OCI-M2 (cell line): ENCODE measurements at regions not wholly inside any gene's neighbourhood (a gene's known extent, or its start where the extent isn't known, plus 50 kb on each side); places are given as distances from the start of the nearest gene placed in this dataset.
"Not testable (repeated sequence)": the region's sequence is repeated elsewhere in the genome, so short reads cannot be mapped to it uniquely, and the experiment has no call there.

Experiments
- DNase-seq: peaks from one replicate; lab custom pipeline; 2025; ENCODE audit not compliant: unreplicated experiment; lab: John Stamatoyannopoulos, UW

DNA sequence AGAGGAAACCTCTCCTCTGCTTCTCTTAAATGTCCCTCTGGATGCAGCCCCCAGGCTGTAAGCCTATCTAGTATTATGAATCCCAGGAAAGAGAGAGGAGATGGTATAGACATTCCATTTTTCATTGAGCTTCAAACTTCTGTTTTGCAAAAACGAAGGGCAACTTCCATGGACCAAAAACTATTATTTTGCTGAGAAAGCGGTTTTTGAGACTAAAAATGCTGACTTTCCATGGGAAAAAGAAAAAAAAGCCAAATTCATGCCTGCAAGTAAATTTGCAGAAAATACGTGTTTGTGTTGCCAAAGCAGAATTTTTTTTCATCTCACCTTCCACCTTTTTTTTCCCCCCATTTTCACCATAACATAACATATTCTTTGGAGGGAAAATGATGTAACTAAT, 272.5 kb upstream of the CELF4 start:
- no peak for DNase-seq

DNA sequence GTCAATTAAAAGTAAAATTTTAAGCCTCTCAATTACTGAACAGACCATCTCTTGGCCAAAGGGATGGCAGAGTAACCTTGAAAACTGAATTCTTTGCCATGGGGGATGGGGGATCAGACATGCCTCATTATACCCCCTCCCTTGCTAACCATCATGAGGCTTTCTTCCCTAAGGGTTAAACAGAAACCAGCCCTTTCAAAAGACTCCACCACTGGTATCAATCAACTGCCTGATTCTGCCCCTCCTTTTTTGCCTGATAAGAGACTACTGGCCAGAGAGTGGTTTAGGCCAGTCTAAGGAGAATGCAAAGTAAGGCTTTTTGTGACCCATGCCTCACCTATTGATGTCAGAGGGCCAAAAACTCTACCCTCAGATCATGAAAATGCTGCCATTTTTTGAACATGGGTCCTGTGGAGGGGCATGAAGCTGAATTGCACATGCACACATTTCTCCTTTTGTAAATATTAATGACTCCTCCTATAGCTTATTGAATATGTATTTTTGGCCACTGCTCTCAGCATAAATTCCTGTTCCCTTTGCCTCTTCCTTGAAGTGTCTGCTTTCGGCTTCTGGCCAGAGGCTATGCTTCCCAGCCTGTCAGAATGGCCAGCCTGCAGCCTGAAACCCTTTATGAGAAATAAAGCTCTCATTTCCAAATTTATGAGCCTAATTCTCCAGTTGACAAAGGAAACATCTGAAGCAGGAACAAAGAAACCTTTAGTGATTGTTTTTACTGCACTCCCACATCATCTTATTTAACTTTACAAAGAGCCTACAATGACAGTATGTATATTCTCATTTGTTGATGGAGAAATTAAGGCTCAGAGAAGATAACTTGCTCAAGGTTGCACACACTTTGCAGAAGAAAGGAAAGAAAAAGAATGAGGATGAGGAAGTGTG, 270.7 kb upstream of the CELF4 start:
- DNase-seq: no peak

DNA sequence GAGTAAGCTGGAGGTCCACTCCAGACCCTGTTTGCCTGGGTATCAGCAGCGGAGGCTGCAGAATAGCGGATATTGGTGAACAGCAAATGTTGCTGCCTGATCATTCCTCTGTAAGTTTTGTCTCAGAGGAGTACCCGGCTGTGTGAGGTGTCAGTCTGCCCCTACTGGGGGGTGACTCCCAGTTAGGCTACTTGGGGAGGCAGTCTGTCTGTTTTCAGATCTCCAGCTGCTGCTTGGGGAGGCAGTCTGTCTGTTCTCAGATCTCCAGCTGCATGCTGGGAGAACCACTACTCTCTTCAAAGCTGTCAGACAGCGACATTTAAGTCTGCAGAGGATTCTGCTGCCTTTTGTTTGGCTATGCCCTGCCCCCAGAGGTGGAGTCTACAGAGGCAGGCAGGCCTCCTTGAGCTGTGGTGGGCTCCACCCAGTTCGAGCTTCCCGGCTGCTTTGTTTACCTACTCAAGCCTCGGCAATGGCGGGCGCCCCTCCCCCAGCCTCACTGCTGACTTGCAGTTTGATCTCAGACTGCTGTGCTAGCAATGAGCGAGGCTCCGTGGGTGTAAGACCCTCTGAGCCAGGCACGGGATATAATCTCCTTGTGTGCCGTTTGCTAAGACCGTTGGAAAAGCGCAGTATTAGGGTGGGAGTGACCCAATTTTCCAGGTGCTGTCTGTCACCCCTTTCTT, 266.6 kb upstream of the CELF4 start:
- not testable (repeated sequence) for DNase-seq

DNA sequence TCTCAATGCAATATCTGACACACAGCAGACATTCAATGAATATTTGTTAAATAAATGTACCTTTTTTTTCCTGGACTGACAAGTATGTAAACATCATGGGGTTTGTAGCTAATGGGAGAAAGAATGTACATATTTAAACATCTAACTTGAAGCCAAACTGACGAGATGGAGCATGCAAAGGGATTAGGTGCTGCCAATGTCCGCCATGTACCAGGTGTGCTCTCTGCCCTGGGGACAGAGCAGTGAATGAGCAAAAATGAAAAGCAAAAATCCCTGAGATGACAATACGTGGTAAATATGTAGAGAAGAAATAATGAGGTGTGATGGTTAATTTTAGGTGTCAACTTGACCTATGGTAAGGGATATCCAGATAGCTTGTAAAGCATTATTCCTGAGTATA, 247.4 kb upstream of the CELF4 start:
- DNase-seq: no peak

DNA sequence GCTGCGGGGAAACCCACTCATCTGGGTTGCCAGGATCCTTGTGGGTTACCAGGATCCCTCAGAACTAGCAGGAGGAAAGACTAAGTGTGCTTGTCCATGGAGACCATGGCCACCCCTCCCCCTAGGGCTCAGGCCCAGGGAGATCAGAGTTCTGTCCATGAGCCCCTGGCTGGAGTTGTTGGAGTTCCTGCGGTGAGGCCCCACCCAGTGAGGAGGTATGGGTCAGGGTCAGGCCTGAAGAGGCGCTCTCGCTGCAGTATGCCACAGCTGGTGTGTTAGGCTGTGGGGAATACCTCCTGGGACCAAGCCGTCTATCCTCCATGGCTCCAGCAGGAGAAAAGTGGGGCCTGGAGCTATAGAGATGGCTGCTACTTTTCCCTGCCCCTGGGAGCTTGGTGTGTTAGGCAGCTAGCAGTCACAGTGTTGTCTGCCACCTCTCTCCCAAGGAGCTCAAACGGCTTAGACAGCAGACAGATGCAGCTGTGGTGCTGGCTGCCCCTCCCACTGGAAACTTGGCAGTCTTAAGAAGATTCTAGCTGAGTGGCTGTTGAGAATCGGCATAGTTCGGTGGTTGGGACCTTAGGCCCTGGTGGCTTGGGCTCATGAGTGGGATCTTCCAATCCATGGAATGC, 240.3 kb upstream of the CELF4 start:
- no peak for DNase-seq

DNA sequence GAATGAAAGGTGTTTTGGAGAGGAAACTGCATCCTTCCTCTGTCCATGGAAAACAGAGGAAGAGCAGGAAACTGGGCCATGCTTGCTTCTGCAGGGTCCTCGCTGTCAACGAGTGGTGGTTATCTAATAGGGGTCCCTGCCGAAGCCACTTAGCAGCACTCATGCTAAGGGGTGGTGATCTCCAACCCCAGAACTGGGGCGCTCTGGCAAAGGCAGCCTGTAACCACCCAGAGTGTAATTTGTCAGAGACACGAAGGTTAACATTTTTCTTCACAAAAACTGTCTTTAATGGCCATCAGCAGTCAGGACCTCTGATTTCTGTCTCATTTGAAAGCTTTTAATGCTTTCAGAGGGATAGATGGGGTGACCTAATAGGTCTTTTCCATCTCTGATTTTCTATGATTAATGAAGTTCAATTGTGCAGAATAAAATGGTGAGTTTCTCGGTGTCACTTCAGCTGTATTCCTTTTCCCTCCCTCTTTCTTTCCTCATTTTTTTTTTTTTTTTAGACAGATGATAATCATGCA, 231.3 kb upstream of the CELF4 start:
- DNase-seq: no peak

DNA sequence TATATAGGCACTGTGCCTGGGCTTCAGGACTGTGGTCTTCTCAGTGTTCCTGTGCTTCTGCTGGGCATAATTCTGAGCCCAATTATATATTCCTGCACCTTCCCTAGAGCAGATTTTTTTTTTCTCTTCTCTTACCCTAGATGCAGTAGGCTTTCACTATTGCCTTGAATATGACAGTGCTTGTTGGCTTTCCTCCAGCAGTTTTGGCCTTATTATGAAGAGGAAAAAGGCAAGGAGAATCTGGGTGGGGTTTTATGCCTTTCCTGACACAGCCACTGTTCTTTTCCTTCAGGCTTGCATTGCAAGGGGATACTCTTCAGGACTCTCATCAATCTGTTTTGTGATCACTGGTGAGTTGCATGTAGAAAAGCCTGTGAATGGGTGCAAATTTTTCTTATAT, 221.9 kb upstream of the CELF4 start:
- no peak for DNase-seq

DNA sequence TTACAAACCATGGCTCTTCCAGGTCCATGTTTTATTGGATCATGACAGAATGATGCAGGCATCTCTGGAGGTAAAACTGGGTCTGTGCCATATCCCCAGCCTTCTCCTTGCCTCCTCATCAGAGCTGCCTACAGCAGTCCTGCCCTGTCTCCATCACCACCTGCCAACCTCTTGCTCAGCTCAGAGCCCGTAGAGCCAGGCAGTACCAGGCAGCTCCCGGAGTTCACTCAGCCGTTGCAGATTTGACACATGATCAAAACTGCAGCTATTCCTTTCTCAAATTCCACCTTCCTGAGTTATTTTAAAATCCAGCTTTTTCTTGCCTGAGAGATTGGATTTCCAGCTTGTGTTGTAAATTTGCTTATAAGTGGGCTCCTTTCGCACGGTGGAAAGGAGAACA, 218.2 kb upstream of the CELF4 start:
- no peak for DNase-seq

DNA sequence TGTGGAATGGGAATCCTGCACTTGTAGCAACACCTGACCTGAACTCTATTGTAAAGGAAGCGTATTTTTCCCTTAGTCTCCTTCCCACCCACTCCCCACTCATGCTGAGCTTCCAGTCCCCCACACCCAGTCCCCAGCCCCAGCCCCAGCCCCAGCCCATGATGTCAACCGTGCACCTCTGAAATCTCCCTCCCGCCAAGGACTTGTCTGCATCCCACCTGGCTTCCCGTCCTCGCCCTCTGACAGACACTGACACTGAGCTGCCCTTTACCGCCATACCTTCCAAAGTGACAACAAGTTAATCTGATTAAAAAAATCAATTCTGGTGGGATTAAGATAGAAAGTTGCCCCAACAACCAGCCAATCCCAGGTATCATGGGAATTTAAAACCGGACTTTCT, 213.6 kb upstream of the CELF4 start:
- no peak for DNase-seq

DNA sequence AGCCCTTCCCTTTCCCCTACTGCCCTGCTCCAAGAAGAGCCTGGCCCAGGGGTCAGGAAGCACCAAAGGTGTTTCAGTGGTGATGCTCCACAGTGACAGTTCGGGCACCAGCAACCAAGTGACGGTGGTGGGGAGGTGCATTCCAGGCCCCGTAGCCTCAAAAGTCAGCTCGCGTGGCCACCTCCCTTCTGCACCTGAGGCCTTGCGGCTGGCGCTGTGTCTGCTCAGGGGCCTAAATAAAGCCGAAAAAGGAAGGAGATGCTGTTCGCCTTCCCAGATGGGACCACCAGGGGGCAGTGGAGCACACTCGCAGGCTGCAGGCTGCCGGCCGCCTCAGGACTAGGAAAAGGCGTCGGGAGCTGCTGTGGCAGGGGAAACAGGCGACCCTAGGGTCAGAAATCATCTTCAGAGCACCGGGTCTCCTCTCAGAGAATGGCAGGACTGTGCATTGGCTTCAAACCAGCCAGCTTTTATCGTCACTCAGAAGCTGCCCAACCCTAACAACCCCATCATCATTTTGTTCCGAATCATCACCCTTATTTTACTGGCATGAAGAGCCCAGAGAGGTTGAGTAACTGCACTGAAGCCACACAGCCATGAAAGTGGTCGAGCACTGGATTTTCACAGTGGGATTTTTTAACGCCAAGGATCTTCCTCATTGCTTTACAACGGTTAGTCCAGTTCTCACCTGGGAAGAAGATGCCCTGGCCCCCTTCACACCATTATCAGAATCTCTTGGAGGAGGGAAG, 213.0 kb upstream of the CELF4 start:
- DNase-seq: no peak

DNA sequence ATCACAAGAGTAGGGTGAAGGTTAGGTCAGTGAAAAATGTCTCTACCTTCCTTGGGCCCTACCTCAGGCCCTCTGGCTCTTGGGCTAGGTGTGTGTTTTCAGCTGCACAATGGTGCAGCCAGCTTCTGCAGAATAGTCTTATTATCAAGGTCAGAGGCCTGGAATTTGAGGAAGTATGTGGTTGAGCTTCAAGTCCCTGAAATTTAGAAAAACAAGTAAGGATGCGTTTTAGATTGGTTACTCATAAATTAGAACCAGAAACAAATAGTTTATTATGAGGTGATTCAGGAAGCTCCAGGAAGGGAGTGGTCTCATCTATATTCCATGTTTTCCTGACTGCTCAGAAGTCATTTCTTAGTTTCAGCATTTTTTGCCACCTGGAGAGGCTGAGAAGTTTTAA, 204.2 kb upstream of the CELF4 start:
- no peak for DNase-seq

DNA sequence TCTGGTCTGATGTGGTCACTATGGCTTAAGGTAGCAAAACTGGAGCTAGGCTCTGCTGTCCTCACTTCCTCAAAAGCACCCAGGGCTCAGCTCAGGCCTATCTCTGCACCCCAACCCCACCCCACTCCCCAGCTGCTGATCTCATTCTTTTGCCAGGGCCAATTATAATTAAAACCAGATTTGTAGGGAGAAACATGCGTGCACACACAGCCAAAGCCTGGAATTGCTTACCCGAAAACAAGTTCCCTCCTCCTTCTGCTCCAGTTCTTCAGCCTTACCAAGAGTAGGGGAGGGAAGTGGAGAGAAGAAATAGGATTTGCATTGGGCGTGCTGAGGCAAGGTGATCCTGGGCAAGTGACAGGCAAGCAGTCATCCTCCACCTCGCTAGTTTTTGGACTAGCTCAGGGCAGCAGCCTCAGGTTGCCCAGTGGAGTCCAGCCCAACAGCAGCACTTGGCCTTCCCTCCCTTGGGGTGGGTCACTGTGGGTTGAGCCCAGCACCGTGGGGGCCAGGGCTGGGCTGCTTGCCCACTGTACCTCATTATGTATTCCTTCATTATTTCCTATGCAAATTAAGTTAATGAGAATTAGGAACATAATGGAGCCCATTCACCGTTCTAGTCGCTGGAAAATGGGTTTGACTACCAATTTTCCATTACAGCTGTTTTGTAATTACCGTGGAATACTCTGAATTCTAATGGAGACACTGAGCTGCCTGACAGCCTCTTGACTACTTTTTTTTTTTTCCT, 199.1 kb upstream of the CELF4 start:
- no peak for DNase-seq

DNA sequence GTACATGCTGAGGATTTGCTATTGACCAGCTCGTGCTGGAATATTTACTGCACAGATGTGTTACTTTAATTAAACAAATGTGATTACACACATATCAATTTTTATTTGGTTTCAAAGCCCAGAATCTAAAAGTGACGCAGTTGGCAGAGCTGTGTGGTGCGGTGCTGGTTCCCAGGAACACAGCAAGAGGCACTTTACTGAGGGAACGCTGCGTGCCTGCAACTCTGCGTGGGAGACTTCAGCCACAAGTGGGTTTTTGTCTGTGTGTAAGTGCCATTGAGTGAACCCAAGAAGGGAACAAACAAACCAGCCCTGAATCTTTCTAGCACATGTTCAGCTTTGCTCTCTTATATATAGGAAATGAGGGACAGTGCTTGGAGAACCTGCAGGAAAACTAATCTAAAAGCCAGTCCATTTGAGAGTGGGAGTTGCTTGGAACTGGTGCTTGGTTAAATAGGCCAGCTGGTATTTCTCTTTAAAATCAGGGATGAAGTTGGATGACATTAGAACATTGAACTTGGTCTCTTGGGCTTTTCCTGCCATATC, 196.6 kb upstream of the CELF4 start:
- DNase-seq: no peak

DNA sequence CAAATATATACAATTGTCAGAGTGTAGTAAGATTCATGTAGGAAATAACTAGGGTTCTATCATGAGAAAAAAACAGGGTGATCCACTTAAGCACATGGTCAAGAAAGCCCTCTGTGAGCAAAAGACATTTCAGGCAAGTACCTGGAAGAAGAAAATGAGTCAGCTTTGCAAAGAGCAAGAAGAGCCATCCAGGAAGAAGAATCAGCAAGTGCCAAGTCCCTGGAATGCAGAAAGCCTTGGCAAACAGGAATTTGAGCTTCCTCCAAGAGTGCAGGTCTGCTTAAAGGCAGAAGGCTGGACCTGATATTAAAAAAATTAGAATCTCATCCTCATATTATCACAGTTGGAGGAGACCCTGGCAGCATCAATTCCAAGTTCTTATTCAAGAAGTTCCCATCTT, 188.5 kb upstream of the CELF4 start:
- no peak for DNase-seq

DNA sequence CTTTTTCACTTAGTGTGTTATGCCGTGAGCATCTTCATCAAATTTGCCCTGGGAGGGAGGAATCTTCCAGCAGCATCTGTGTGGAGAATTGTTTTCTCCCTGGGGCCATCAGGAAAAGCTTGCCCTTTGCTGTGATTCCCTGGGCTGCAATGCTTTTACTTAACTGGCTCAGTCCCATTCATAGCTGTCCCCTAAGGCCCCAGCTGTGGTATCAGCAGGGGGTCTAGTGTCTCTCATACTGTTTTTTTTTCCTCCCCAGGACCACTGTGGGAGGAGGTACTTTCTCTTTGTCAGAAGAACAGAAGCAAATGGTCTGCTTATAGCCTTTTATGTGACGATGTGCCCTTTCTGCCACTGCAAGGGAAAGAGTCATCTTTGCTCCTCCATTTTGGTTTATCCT, 176.8 kb upstream of the CELF4 start:
- DNase-seq: no peak

DNA sequence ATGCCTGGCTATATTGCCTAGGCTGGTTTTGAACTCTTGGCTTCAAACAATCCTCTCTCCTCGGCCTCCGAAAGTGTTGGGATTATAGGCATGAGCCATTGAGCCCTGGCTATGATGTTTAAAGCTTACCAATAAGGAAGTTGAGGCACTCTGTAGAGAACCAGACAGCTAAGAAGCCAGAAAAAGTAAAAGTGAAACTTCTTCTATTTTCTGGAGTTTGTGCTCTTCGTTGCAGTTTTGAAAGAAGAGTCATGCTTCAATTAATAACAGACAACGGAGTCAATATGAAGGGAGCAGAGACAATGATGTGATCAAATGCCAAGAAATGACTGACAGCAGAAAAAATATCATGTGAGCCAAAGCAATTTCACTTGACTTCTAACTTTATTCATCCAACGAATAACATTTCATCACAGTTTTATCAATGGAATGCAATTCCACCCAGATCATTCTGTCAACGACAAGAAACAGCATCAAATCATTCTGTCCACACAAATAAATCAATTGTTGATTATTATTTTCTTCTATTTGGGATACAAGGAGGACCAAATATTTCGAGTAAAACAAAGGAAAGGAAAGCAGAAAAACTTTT, 175.5 kb upstream of the CELF4 start:
- no peak for DNase-seq

DNA sequence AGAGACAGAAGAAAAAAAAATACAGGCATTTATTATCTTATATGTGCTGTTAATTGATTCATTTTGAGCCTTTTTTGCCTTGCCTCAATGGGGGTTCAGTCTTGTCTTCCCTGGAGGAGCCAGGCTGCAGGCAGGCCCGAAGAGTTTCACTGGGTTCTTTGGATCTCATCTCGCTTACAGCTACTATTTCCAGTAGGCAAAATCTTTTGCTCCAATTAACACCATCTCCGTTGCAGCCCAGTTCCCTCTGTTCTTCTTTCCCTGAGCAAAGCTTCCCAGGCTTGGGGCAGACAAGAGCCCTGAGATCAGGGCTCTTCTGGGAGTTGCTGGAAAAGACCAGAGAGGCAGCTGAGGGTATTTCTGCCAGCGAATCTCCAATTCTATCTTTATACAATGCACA, 168.8 kb upstream of the CELF4 start:
- no peak for DNase-seq

DNA sequence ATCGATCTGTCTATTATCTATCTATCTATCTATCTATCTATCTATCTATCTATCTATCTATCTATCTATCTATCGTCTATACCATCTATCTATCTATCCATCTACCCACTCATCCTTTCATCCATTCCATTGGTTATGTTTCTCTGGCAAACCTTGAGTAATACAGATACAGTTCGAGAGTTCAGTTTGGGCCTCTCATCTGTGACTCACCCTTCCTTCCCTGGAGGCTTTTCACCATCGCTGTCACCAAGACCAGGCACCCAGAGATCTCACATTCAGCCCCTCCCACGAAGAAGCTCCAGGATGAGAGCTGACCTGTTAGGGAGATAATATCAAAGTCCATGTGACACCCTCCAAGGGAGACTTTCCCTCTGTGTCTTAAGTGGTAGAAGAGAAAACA, 164.1 kb upstream of the CELF4 start:
- DNase-seq: no peak

DNA sequence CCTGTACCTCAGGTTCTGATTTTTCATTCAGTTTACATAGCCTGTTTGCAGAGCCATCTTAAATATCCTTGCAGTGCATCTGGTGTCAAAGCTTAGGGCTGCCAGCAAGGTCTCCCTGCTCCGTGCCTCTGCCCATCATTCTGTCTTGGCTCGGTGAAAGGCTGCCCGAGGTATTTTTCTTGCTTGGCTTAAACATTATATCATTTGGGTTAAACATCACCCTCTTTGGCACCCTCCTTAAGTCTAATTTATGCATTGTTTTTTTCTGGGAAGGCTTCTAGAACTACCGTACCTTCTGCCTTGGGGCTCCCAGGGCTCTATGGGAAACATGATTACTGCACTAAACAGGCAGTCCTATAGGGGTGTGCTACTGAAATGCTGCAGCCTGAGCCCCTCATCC, 158.6 kb upstream of the CELF4 start:
- DNase-seq: no peak
